ENCODE measurements at regions not wholly inside any gene's neighbourhood (a gene's known extent, or its start where the extent isn't known, plus 50 kb on each side); places are given as distances from the start of the nearest gene placed in this dataset.

DNA sequence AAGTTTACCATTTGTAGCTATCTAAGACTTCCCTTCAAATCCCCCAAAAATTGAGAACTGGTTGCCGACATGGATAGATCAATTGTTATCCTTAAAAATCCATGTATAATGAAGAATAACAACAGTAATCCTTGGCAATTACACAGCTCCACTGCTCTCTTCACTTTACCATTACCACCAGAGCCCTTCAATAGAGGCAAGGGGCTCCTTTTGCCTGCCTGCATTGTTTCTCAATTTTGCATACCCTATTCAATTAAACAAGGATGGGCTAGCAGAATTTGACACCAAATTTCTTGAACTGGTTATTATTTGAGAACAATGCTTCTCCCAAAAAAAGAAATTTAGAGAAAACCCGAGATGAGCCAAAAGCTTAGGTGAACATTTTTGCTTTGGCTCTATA is 387.8 kb upstream of the PKN2 start:
- Histone ChIP-seq H3K9me3 (replicated peaks in 1 of 11) (no peaks in the 10 kb centered on the region), H3K4me1 (peaks cover 0 to 4% (median 0%) of the 10 kb centered on the region in 10 experiments; a peak in 1 of 20 replicates), H3K4me2 (no peak overlapping the region), H3K27me3 (no peaks in the 10 kb centered on the region), H3K27ac (no peak overlapping the region), H3K36me3 (no peaks in the 10 kb centered on the region), H3K4me3 (no peak overlapping the region), H3K9ac (no peak overlapping the region), H4K20me1 (no peaks in the 10 kb centered on the region)
- no peak for TF ChIP-seq Cebpa-rat (IDR thresholded peaks at IDR 0.05)

DNA sequence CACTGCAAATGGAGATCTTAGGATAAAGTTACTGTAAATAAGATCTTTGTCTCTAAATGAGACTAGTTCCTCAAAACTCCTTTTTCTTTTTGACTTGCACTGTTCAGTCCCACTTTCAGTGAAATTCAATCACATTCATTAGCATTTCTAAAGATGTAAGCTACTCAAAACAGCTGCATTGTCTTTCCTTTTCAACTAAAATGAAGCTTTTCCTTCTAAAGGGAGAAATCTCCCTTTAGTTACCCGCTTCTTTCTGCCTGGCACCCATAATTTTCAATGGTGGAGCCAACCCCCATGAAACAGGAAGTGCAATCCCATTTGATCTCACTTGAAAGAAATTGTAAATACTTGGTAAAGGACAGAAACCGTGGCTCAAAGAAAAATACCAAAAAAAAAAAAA is 387.4 kb upstream of the PKN2 start:
- Histone ChIP-seq H3K27ac (no peak overlapping the region), H4K20me1 (no peaks in the 10 kb centered on the region), H3K4me2 (no peak overlapping the region; a peak in 1 of 22 replicates), H3K9me3 (replicated peaks in 1 of 11) (no peaks in the 10 kb centered on the region), H3K36me3 (no peaks in the 10 kb centered on the region), H3K9ac (no peak overlapping the region), H3K4me3 (no peak overlapping the region), H3K27me3 (no peaks in the 10 kb centered on the region), H3K4me1 (peaks cover 0 to 4% (median 0%) of the 10 kb centered on the region in 10 experiments; a peak in 1 of 20 replicates)
- TF ChIP-seq Cebpa-rat (IDR thresholded peaks at IDR 0.05), result no peak

GRCh38 chr1:88298506-88298905 is 385.6 kb upstream of the PKN2 start:
- no peaks in the 10 kb centered on the region for H3K27me3 ChIP-seq
- TF ChIP-seq Cebpa-rat (IDR thresholded peaks at IDR 0.05), result no peak
- no peak overlapping the region for H3K27ac ChIP-seq
- peaks cover 0 to 4% (median 0%) of the 10 kb centered on the region in 10 experiments; a peak in 1 of 20 replicates for H3K4me1 ChIP-seq
- no peak overlapping the region for H3K9ac ChIP-seq
- no peaks in the 10 kb centered on the region for H4K20me1 ChIP-seq
- H3K9me3 ChIP-seq (replicated peaks in 1 of 11), result no peaks in the 10 kb centered on the region
- H3K36me3 ChIP-seq, result no peaks in the 10 kb centered on the region
- H3K4me2 ChIP-seq, result no peak overlapping the region
- no peak overlapping the region for H3K4me3 ChIP-seq

DNA sequence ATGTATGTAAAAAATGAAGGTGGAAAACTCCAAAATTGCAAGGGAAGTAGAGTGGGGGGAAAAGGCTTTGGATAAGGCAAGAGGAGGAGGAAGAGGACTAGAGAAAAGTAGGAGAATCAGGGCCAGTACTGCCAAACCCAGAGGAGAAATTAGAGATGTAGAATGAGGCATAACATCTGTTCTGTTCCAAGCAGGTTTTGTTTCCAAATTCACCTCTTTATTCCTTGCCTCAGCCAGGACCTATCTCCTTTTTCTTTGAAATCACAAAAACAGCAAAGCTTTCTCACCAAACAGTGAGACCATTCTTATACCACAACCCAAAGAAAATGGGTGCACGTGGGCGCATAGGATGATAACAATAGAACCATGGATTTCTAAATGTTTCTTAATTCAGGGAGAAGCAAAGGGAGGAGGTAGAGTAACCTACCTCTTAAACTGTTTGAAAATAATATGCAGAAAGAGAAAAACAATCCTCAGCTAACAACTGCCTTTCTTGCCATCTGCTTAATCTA is 383.3 kb upstream of the PKN2 start:
- Histone ChIP-seq H4K20me1 (no peaks in the 10 kb centered on the region), H3K4me3 (no peak overlapping the region), H3K27ac (no peak overlapping the region), H3K27me3 (no peaks in the 10 kb centered on the region), H3K4me2 (no peak overlapping the region), H3K4me1 (peaks cover 0 to 4% (median 0%) of the 10 kb centered on the region in 10 experiments; a peak in 1 of 20 replicates), H3K36me3 (no peaks in the 10 kb centered on the region), H3K9ac (no peak overlapping the region), H3K9me3 (replicated peaks in 1 of 11) (no peaks in the 10 kb centered on the region)
- TF ChIP-seq Cebpa-rat (IDR thresholded peaks at IDR 0.05), result no peak

DNA sequence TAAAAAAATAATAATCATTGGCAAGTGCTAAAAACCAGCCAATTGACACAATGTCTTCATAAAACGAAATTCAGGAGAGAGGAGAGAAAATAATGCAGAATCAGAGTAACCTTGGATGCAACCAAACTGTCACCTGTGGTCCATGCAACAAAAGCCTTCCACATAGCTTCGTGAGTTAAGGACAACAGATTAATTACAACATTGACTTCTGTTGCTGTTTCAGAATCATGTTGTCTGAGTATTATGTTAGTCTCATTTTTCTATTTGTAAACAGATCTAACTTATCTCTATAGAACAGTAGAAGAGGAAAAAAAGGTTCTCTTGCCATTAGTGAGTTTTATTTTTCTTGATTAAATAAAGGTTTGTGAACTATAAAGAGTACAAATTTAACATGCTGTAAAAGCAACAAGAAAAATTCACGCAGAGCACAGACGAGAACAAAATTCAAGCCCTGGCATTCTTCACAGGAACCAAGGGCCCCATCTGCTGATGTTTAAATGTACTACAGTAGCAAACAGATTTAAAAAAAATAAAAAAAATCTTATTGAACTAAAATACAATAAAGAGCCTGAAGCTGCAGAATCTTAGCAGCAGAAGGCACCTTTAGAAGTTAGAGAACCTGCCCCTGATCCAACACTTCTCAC is 381.1 kb upstream of the PKN2 start:
- Histone ChIP-seq H3K4me1 (peaks cover 0 to 7% (median 0%) of the 10 kb centered on the region in 10 experiments; a peak in 2 of 20 replicates), H3K4me2 (no peak overlapping the region), H4K20me1 (no peaks in the 10 kb centered on the region), H3K9ac (no peak overlapping the region), H3K27me3 (no peaks in the 10 kb centered on the region), H3K36me3 (no peaks in the 10 kb centered on the region), H3K27ac (no peak overlapping the region), H3K9me3 (replicated peaks in 1 of 11) (no peaks in the 10 kb centered on the region), H3K4me3 (no peak overlapping the region)
- TF ChIP-seq Cebpa-rat (IDR thresholded peaks at IDR 0.05), result no peak

- TF ChIP-seq Cebpa-rat (IDR thresholded peaks at IDR 0.05), result no peak
- no peaks in the 10 kb centered on the region for H4K20me1 ChIP-seq
Measured at GRCh38 chr1:88311265-88311664, 372.8 kb upstream of the PKN2 start.

GRCh38 chr1:88311907-88312306 is 372.2 kb upstream of the PKN2 start:
- Histone ChIP-seq H3K36me3 (no peaks in the 10 kb centered on the region), H3K27ac (no peak overlapping the region), H3K9ac (no peak overlapping the region), H3K4me1 (peaks cover 0 to 4% (median 0%) of the 10 kb centered on the region in 10 experiments; a peak in 2 of 20 replicates), H3K27me3 (no peaks in the 10 kb centered on the region), H3K9me3 (replicated peaks in 1 of 11) (peaks cover 0 to 15% (median 11%) of the 10 kb centered on the region in 11 experiments; a peak in 13 of 22 replicates), H3K4me2 (no peak overlapping the region), H3K4me3 (no peak overlapping the region), H4K20me1 (no peaks in the 10 kb centered on the region)
- TF ChIP-seq Cebpa-rat (IDR thresholded peaks at IDR 0.05), result no peak

More at GRCh38 chr1:88311265-88311664, 372.8 kb upstream of the PKN2 start:
- peaks cover 0 to 15% (median 11%) of the 10 kb centered on the region in 11 experiments; a peak in 13 of 22 replicates for H3K9me3 ChIP-seq (replicated peaks in 1 of 11)
- no peak overlapping the region for H3K9ac ChIP-seq
- H3K4me1 ChIP-seq, result peaks cover 0 to 7% (median 0%) of the 10 kb centered on the region in 10 experiments; a peak in 2 of 20 replicates
- no peak overlapping the region for H3K4me2 ChIP-seq
- no peak overlapping the region for H3K4me3 ChIP-seq
- no peaks in the 10 kb centered on the region for H3K36me3 ChIP-seq
- H3K27me3 ChIP-seq, result no peaks in the 10 kb centered on the region
- H3K27ac ChIP-seq, result no peak overlapping the region

DNA sequence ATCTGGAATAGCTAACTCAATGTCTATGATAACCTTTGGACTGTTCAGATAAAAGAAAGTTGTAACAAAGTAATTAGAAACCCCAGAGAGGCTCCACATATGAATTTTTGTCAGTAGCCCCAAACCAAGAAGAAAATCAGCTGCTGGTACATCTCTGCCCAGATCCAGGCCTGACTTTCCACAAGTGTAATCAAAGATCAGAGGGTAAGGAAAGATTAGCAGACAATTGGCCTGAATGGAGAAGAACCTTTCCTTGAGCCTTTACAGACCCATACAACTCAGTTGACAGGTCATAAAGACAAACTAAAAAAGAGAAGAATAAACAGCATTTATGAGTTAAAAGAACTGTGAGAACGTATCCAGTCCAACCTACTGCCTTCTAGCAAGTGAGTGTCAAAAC is 366.7 kb upstream of the PKN2 start:
- H3K36me3 ChIP-seq, result no peaks in the 10 kb centered on the region
- H3K4me2 ChIP-seq, result no peak overlapping the region
- no peaks in the 10 kb centered on the region for H3K4me1 ChIP-seq
- H3K4me3 ChIP-seq, result no peak overlapping the region
- no peaks in the 10 kb centered on the region for H3K9me3 ChIP-seq (replicated peaks in 1 of 11)
- H3K27ac ChIP-seq, result no peak overlapping the region
- H3K9ac ChIP-seq, result no peak overlapping the region
- no peak for TF ChIP-seq Cebpa-rat (IDR thresholded peaks at IDR 0.05)
- no peaks in the 10 kb centered on the region for H4K20me1 ChIP-seq
- H3K27me3 ChIP-seq, result no peaks in the 10 kb centered on the region

- no peak for TF ChIP-seq Cebpa-rat (IDR thresholded peaks at IDR 0.05)
- Histone ChIP-seq H3K9ac (no peak overlapping the region), H3K4me2 (no peak overlapping the region), H3K4me1 (no peaks in the 10 kb centered on the region), H3K27ac (no peak overlapping the region), H3K4me3 (no peak overlapping the region), H3K27me3 (no peaks in the 10 kb centered on the region), H3K9me3 (replicated peaks in 1 of 11) (0 out of 22 replicates have a peak, but pooled peaks cover 0 to 2% (median 0%) of the 10 kb centered on the region in 11 experiments), H4K20me1 (no peaks in the 10 kb centered on the region), H3K36me3 (no peaks in the 10 kb centered on the region)
Measured at GRCh38 chr1:88318740-88319139, 365.3 kb upstream of the PKN2 start.

- Histone ChIP-seq H3K9me3 (replicated peaks in 1 of 11) (0 out of 22 replicates have a peak, but pooled peaks cover 0 to 5% (median 0%) of the 10 kb centered on the region in 11 experiments), H3K4me3 (no peak overlapping the region), H3K36me3 (no peaks in the 10 kb centered on the region), H3K27me3 (no peaks in the 10 kb centered on the region), H3K9ac (no peak overlapping the region), H3K27ac (no peak overlapping the region), H4K20me1 (no peaks in the 10 kb centered on the region), H3K4me1 (no peaks in the 10 kb centered on the region), H3K4me2 (no peak overlapping the region)
- TF ChIP-seq Cebpa-rat (IDR thresholded peaks at IDR 0.05), result no peak
Measured at GRCh38 chr1:88320291-88320690, 363.8 kb upstream of the PKN2 start.

Data from BLaER1 treated with 17β-estradiol and CSF1 and Interleukin-3, amounts not matched to agents 10 nM and 100 nM (cell line).